AG04450 (cell line): ENCODE measurements at regions not wholly inside any gene's neighbourhood (a gene's known extent, or its start where the extent isn't known, plus 50 kb on each side); places are given as distances from the start of the nearest gene placed in this dataset.

Experiments
- CTCF ChIA-PET: fragments of 300-600, 350-600 bp; formaldehyde crosslinking; extraction: SDS; loops from one replicate; lab custom pipeline; 2022; ENCODE audit warnings: antibody characterized with exemption, inconsistent platforms; lab: Charles Lee
- POLR2A ChIA-PET: fragments of 350-600 bp; formaldehyde crosslinking; extraction: SDS; loops from one replicate; lab custom pipeline; 2021; ENCODE audit warnings: antibody characterized with exemption, inconsistent platforms; lab: Yijun Ruan, JAX
- DNase-seq: peaks from one replicate; pipeline ENCODE4 v3.0.0-alpha.2; 2011; ENCODE audit warnings: low read depth, low spot score
- H3K27ac ChIP-seq: one replicate; pipeline ENCODE4 v1.5.1; 2012; ENCODE audit warnings: low read depth, low read length, control low read depth
- H3K27me3 ChIP-seq: one replicate; pipeline ENCODE4 v1.6.0; 2012; ENCODE audit warnings: low read length; ENCODE audit not compliant: control insufficient read depth, insufficient read depth
- H3K4me3 ChIP-seq: 2 replicates; pipeline ENCODE4 v1.5.1; 2011; ENCODE audit warnings: mild to moderate bottlenecking, low read depth, low read length, control low read depth
- H3K9me3 ChIP-seq: 2 replicates; pipeline ENCODE4 v1.5.1; 2012; ENCODE audit warnings: low read length; ENCODE audit not compliant: control insufficient read depth, insufficient read depth
- TF ChIP-seq, protein P1 (sequence below): IDR thresholded peaks from 2 replicates; pipeline ENCODE4 v1.5.1; 2011; ENCODE audit warnings: low read depth, low read length, control low read depth, inconsistent platforms

DNA sequence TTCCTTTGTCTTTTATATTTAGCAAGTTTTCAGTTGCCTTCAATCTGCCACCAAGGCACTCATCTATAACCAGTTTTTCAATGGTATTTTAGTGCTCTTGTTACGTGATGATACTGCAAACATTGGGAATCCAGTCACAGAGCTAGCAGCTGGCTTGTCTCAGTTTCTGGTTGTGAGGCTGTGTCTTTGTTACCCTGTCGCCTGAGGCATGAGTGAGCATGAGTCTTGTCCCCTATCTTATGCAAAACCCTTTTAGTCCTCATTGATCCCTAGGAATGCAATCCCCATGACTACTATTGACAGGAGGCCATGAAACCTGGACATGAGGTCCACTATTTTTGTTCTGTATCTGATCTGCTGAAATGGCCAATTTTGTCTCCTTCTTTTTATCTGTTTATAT lies 391.0 kb downstream of the LMO7 start:
- TF ChIP-seq, protein P1, sequence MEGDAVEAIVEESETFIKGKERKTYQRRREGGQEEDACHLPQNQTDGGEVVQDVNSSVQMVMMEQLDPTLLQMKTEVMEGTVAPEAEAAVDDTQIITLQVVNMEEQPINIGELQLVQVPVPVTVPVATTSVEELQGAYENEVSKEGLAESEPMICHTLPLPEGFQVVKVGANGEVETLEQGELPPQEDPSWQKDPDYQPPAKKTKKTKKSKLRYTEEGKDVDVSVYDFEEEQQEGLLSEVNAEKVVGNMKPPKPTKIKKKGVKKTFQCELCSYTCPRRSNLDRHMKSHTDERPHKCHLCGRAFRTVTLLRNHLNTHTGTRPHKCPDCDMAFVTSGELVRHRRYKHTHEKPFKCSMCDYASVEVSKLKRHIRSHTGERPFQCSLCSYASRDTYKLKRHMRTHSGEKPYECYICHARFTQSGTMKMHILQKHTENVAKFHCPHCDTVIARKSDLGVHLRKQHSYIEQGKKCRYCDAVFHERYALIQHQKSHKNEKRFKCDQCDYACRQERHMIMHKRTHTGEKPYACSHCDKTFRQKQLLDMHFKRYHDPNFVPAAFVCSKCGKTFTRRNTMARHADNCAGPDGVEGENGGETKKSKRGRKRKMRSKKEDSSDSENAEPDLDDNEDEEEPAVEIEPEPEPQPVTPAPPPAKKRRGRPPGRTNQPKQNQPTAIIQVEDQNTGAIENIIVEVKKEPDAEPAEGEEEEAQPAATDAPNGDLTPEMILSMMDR = no peak
- no peak overlapping the region for H3K27ac ChIP-seq
- no peaks in the 10 kb centered on the region for H3K27me3 ChIP-seq
- POLR2A ChIA-PET = no interaction called here
- CTCF ChIA-PET = no interaction called here
- no peak overlapping the region for H3K4me3 ChIP-seq
- H3K9me3 ChIP-seq = no peaks in the 10 kb centered on the region
- DNase-seq = no peak

DNA sequence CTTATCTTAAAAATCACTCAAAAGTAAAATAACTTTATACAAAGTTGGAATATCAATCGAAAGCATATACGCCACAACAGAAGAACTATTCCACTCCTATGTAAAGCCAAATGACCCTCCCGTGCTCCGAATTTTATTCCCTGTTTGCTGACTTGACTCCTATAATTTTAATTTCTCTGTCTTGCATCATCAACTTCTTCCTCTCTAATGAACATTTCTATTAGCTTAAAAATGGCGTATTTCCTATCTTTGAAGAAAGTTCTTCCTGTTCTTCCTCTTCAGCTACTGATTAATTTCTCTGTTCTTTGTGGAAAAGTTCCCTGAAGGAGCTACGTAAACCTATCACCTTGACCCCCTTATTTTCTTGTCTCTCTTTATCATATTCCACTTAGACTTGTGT lies 389.3 kb downstream of the LMO7 start:
- ChIA-PET CTCF (no interaction called here), POLR2A (interaction anchor here (1.0 kb wide), 1 partner anchor 10 kb away, joined by 3 read pairs; no protein-coding TSS in a partner anchor)
- no peak overlapping the region for H3K27ac ChIP-seq
- no peak for DNase-seq
- TF ChIP-seq, protein P1 = no peak
- H3K27me3 ChIP-seq = no peaks in the 10 kb centered on the region
- H3K9me3 ChIP-seq = no peaks in the 10 kb centered on the region
- no peak overlapping the region for H3K4me3 ChIP-seq

DNA sequence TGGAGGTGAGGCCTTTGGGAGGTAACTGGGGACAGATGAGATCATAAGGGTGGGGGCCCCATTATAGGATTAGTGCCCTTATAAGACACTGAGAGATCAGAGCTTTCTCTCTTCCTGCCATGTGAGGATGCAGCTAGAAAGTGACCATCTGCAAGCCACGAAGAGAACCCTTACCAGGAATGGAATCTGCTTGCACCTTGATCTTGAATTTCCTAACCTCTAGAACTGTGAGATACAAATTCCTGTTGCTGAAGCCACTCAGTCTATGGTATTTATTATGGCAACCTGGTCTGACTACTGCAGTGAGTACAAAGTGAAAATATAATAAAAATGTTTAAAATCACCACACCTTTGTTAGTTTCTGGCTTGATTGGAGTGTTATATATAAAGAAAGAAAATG lies 388.0 kb downstream of the LMO7 start:
- Histone ChIP-seq H3K9me3 (no peaks in the 10 kb centered on the region), H3K27me3 (no peaks in the 10 kb centered on the region), H3K27ac (no peak overlapping the region), H3K4me3 (no peak overlapping the region)
- TF ChIP-seq, protein P1 = no peak
- ChIA-PET POLR2A (no interaction called here), CTCF (interaction anchor here (0.8 kb wide), 1 partner anchor 328 kb away, joined by 3 read pairs; no protein-coding TSS in a partner anchor)
- DNase-seq = no peak

DNA sequence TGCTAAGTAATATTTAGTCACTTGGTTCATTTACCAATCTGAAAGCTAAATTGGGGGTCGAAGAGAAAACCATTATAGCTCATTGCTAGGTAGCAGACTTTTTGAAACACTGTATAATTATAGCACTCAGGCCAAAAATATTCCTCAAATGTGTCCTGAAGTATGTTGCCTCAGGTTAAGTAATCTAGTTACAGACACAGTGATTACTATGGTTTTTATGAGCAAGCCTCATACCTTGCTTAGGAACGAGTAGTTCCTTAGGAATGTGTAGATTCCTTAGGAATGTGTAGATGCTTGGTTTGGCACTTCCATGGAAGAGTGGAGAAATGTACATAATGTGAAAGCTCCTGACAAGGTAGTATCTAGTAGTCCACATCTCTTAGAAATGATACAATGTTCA lies 387.5 kb downstream of the LMO7 start:
- POLR2A ChIA-PET = no interaction called here
- CTCF ChIA-PET = interaction anchor here (0.8 kb wide), 1 partner anchor 147 kb away, joined by 3 read pairs; no protein-coding TSS in a partner anchor
- Histone ChIP-seq H3K27ac (no peak overlapping the region), H3K9me3 (no peaks in the 10 kb centered on the region), H3K27me3 (no peaks in the 10 kb centered on the region), H3K4me3 (no peak overlapping the region)
- DNase-seq = no peak
- TF ChIP-seq, protein P1 = no peak

DNA sequence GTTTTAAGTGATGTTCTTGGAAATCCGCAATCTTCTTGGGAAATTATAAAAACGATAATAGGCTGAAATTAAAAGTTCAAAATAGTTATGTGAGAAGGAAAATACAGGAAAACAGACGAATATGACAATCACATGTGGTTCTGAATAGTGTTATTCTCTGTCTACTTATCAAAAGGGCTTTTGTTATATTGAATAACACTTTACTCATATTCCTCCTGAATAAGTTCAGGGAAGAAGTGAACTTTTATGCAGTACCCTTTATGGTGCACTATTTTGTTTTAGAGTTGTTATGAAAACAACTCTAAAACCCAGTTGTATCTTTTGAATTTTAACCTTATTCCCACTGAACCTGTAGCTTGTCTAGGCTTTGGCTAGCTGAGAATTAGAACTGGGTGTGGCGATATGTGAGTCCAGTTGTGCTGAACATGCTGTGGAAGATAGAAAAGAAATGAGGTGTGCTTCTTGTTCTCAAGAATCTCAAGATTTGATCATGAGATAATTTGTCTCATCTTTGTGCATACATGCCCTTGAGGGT lies 384.4 kb downstream of the LMO7 start:
- no peak overlapping the region for H3K4me3 ChIP-seq
- no peak for DNase-seq
- no peak overlapping the region for H3K27ac ChIP-seq
- TF ChIP-seq, protein P1 = no peak
- H3K9me3 ChIP-seq = no peaks in the 10 kb centered on the region
- ChIA-PET CTCF (no interaction called here), POLR2A (no interaction called here)
- H3K27me3 ChIP-seq = no peaks in the 10 kb centered on the region
